ENCODE measurements at regions not wholly inside any gene's neighbourhood (a gene's known extent, or its start where the extent isn't known, plus 50 kb on each side); places are given as distances from the start of the nearest gene placed in this dataset.

DNA sequence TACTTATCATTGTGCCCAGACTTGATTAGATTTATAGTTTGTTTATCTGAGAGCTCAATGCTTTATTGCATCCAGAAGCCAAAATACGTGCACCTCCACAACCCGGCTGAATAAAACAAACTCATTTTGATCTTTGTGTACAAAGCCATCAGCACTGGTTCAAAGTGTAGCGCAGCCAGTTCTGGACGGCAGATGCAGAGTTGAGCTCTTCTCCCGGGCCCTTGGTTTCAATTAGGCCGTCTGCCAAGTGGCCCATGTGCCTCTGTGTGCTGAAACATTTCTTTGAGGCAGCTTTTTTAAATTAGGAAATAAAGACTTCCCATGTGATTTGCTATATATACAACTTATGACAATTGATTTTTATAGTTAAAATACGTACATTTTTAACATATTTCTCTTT lies 96.2 kb upstream of the RSPO3 start:
- no peak for DNase-seq

DNA sequence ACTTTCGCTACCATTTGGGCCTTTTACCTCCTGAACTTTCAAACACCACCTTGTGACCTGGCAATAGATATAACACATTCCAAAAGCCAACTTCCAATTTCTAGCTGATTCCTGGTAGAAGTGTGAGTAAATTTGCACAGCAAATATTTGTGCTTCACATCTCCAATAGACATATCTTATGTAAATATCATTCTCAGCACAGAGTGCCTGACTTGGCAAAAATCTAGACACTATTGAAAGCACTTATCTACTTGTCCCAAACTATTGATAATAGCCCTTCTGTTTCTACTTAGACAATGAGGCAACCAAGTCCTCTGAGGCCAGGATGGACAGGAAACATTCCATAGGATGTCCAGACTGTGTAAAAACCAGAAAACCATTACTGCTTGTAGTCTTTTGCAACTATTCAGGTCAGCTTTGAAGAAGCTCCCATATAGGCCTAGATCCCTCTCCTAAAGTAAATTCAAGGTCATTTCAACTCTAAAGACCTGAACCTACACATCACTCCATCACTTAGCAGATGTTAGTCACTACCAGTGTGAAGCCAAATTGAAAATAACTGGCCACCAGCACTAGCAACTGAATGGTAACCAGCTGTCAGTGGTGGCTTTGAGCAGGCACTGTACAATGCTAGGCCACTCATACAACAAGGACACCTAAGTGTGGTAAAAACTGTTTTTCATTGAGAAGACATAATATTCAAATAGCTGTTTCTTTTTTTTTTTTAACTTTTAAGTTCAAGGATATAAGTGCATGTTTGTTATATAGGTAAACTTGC lies 95.3 kb upstream of the RSPO3 start:
- DNase-seq, result no peak

DNA sequence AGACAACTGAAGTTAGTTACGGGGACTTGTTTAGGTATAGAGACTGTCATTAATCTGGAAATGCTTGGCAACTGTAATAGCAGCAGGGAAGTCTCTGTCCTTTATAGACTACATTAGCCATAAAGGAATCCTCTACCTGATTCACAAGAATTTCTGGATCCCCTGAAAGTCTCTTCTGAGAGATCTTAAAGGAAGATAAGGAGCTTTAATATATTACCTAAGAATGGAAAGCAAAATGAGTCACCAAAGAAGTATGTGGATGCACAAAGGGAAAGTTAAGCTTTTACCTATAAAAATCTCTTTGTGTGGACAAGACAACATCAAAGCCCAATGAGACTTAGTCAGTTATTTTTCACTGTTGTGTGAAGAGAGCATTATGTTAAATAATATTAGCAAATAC lies 92.2 kb upstream of the RSPO3 start:
- no peak for DNase-seq

DNA sequence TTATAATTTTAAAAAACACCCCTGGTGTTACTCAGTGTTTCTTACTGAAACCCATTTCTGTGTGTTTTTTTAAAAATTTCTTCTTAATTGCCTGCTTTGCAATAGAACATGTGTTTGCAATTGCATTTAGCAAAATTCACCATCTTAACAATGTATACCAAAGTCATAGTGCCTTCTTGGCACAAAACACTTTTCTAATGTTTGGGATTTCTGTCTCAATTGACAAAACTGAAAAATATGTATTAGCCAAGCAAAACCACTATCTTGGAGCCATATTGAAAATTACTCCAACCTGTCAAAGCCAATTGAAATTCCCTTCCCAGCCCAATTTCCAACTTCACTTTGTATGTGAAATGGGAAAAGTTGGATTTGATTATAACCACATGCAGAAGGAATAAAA lies 88.4 kb upstream of the RSPO3 start:
- DNase-seq, result no peak

GRCh38 chr6:127030836-127031235 lies 87.6 kb upstream of the RSPO3 start:
- no peak for DNase-seq

DNA sequence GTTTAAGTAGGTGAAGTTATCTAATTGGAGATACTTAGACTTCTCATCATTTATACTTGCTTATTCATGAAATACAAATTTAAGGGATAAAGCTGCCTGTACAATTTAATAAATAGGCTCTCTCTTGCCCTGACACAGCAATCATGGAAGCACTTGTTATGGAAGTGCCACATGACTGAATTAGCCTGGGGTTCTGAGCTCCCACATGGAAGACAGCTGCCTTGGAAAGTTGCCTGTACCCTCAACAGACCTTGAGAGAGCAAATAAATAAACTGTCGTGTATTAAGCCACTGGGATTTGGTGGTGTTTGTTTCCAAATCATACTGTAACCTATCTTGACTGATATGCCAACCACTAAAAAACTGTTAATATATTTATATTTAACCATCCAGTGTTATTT lies 87.0 kb upstream of the RSPO3 start:
- no peak for DNase-seq

DNA sequence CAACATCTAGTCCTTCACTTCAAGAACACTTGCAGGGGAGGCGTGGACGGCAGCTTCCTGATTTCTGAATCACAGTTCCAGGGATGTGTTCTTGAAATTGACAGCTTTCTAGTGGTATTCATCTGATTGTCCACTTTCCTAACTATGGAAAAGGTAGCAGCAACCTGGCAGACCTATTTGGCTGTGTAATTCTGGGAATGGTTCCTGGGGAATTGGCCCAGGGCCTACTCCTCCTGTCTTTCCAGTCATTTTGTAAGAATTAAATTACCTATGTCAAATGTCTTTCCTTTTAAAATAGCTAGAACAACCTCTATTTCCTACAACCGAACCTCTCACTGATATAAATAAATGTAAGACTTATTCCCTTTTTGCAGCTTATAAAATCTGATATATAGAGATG lies 85.5 kb upstream of the RSPO3 start:
- DNase-seq, result no peak

DNA sequence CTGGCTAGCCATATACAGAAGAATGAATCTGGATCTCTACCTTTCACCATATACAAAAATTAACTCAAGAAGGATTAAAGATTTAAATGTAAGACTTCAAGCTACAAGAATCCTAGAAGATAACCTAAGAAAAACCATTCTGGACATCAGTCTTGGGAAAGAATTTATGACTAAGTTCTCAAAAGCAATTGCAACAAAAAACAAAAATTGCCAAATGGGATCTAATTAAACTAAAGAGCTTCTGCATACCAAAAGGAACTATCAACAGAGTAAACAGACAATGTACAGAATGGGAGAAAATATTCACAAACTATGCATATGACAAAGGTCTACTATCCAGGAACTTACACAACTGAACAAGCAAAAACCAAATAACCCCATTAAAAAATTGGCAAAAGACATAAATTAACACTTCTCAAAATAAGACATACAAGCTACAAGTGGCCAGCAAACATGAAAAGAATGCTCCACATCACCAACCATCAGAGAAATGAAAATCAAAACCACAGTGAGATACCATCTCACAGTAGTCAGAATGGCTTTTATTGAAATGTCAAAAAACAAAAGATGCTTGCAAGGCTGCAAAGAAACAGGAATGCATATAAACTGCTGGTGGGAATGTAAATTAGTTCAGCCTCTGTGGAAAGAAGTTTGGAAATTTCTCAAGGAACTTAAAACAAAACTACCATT lies 66.8 kb upstream of the RSPO3 start:
- DNase-seq, result no peak

- no peak for DNase-seq
Observed at GRCh38 chr6:127053032-127053874, 65.2 kb upstream of the RSPO3 start.

DNA sequence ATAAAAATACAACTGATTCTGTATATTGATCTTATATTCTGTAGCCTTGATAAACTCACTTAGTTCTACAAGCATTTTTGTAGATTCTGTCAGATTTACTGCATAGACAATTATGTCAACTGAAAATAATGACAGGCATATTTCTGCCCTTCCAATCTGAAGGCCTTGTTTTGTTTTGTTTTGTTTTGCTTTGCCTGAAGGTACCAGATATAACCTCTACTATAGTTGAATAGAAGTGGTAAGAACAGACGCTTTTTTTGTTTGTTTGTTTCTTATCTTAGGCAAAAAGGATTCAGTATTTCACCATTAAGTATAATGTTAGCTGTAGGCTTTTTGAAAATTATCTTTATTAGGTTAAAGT lies 64.6 kb upstream of the RSPO3 start:
- DNase-seq, result no peak

- no peak for DNase-seq
Observed at GRCh38 chr6:127058027-127058426, 60.4 kb upstream of the RSPO3 start.

DNA sequence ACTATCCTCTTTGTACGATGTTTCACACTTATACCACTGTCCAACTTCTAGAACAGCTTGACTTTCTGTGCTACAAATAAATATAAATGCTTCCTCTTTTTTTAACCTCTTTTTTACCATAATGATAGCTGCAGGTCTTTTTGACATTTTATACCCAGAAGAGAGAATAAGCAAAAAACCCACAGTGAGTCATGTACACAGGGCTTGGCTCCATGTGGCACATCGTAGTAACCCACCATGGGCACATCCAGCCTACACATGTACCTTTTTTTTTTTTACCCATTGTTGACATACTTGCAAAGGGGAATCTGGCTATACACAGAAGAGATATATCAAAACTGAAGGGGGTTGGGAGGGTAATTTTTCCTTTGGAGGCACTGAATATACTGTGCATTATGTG lies 59.5 kb upstream of the RSPO3 start:
- no peak for DNase-seq
